ENCODE measurements at regions not wholly inside any gene's neighbourhood (a gene's known extent, or its start where the extent isn't known, plus 50 kb on each side); places are given as distances from the start of the nearest gene placed in this dataset.

- TF ChIP-seq CTCF (IDR thresholded peaks at IDR 0.05; ENCODE audit: low read depth, low read length), result no peak
- Histone ChIP-seq H3K36me3 (no peaks in the 10 kb centered on the region), H3K27me3 (no peaks in the 10 kb centered on the region), H3K4me1 (no peaks in the 10 kb centered on the region), H3K9me3 (no peaks in the 10 kb centered on the region), H3K4me3 (ENCODE audit: low read depth, low read length) (no peak overlapping the region)
- DNase-seq, result no peak
Observed at GRCh38 chr1:115190540-115191170, 101.4 kb upstream of the TSPAN2 start.

- H3K4me1 ChIP-seq, result no peaks in the 10 kb centered on the region
Observed at GRCh38 chr1:115189814-115190539, 100.7 kb upstream of the TSPAN2 start.

GRCh38 chr1:115188680-115189395, 99.5 kb upstream of the TSPAN2 start:
- Histone ChIP-seq H3K36me3 (no peaks in the 10 kb centered on the region), H3K4me1 (no peaks in the 10 kb centered on the region), H3K27me3 (no peaks in the 10 kb centered on the region), H3K9me3 (no peaks in the 10 kb centered on the region), H3K4me3 (ENCODE audit: low read depth, low read length) (no peak overlapping the region)
- DNase-seq, result no peak
- no peak for TF ChIP-seq CTCF (IDR thresholded peaks at IDR 0.05; ENCODE audit: low read depth, low read length)

More at GRCh38 chr1:115189814-115190539, 100.7 kb upstream of the TSPAN2 start:
- Histone ChIP-seq H3K36me3 (no peaks in the 10 kb centered on the region), H3K4me3 (ENCODE audit: low read depth, low read length) (no peak overlapping the region), H3K9me3 (no peaks in the 10 kb centered on the region), H3K27me3 (no peaks in the 10 kb centered on the region)
- no peak for DNase-seq
- TF ChIP-seq CTCF (IDR thresholded peaks at IDR 0.05; ENCODE audit: low read depth, low read length), result no peak

GRCh38 chr1:115186711-115187265, 97.5 kb upstream of the TSPAN2 start:
- no peaks in the 10 kb centered on the region for H3K9me3 ChIP-seq
- no peak for TF ChIP-seq CTCF (IDR thresholded peaks at IDR 0.05; ENCODE audit: low read depth, low read length)
- no peaks in the 10 kb centered on the region for H3K4me1 ChIP-seq
- no peak for DNase-seq
- H3K4me3 ChIP-seq (ENCODE audit: low read depth, low read length), result no peak overlapping the region
- no peaks in the 10 kb centered on the region for H3K36me3 ChIP-seq
- no peaks in the 10 kb centered on the region for H3K27me3 ChIP-seq

GRCh38 chr1:115185336-115185735, 96.0 kb upstream of the TSPAN2 start:
- TF ChIP-seq CTCF (IDR thresholded peaks at IDR 0.05; ENCODE audit: low read depth, low read length), result no peak
- Histone ChIP-seq H3K4me3 (ENCODE audit: low read depth, low read length) (no peak overlapping the region), H3K36me3 (no peaks in the 10 kb centered on the region), H3K9me3 (no peaks in the 10 kb centered on the region), H3K27me3 (no peaks in the 10 kb centered on the region), H3K4me1 (no peaks in the 10 kb centered on the region)
- DNase-seq, result no peak
